HEK293 (cell line): ENCODE measurements at regions not wholly inside any gene's neighbourhood (a gene's known extent, or its start where the extent isn't known, plus 50 kb on each side); places are given as distances from the start of the nearest gene placed in this dataset.

Experiments used
- CTCF ChIA-PET: fragments of 350-600 bp; formaldehyde crosslinking; extraction: SDS; loops from one replicate; lab custom pipeline; 2021; ENCODE audit warnings: antibody characterized with exemption; lab: Yijun Ruan, JAX
- POLR2A ChIA-PET: fragments of 300-600 bp; formaldehyde crosslinking; extraction: SDS; loops from one replicate; lab custom pipeline; 2020; ENCODE audit warnings: antibody characterized with exemption, inconsistent platforms; lab: Yijun Ruan, JAX
- H3K27ac ChIP-seq: fragments of 200-500 bp; sonication (Bioruptor generic); 2 replicates; pipeline ENCODE4 v1.5.1; 2014; ENCODE audit warnings: low read depth, low read length, control low read depth, inconsistent platforms; ENCODE audit errors: extremely low read depth
- H3K36me3 ChIP-seq, 2 experiments: fragments of 200-500 bp in 1 of 2; sonication (Bioruptor generic) in 1 of 2; 1 replicate in 1 of 2; 2 replicates in 1 of 2; pipeline ENCODE4 v1.5.1; 2014 to 2017; ENCODE audit warnings: inconsistent platforms in 2 of 2, low read length in 2 of 2; ENCODE audit not compliant: control insufficient read depth in 2 of 2, insufficient read depth in 1 of 2
- H3K4me1 ChIP-seq: fragments of 200-500 bp; sonication (Bioruptor generic); 2 replicates; pipeline ENCODE4 v1.5.1; 2014; ENCODE audit warnings: mild to moderate bottlenecking, low read length, inconsistent platforms; ENCODE audit not compliant: control insufficient read depth, insufficient read depth
- H3K4me3 ChIP-seq: 2 replicates; pipeline ENCODE4 v1.5.1; 2011; ENCODE audit warnings: low read depth, mild to moderate bottlenecking, control low read depth, low read length, moderate library complexity
- H3K9me3 ChIP-seq: fragments of 200-500 bp; sonication (Bioruptor generic); 2 replicates; pipeline ENCODE4 v1.5.1; 2014; ENCODE audit warnings: low read depth, low read length, inconsistent platforms; ENCODE audit not compliant: control insufficient read depth, insufficient read depth
- CTCF ChIP-seq: fragments of 450-650 bp; formaldehyde crosslinking; IDR thresholded peaks from 2 replicates; pipeline ENCODE4 v1.5.1; 2016; ENCODE audit warnings: missing biosample characterization, missing genetic modification characterization
- GLI2 ChIP-seq: fragments of 450-650 bp; formaldehyde crosslinking; IDR thresholded peaks from 2 replicates; pipeline ENCODE4; 2017; ENCODE audit warnings: missing biosample characterization, missing genetic modification characterization, low read depth, borderline replicate concordance
- OSR2 ChIP-seq: fragments of 450-650 bp; formaldehyde crosslinking; IDR thresholded peaks from 2 replicates; pipeline ENCODE4 v1.5.1; 2016; ENCODE audit warnings: missing biosample characterization, missing genetic modification characterization
- PBX3 ChIP-seq: sonication (generic); formaldehyde crosslinking; IDR thresholded peaks from 2 replicates; pipeline ENCODE4 v1.8.1; 2022; ENCODE audit warnings: mild to moderate bottlenecking, moderate library complexity, missing genetic modification reagents
- RBAK ChIP-seq: fragments of 450-650 bp; formaldehyde crosslinking; IDR thresholded peaks from 2 replicates; pipeline ENCODE4 v1.5.1; 2016; ENCODE audit warnings: missing biosample characterization, missing genetic modification characterization
- REST ChIP-seq: fragments of 450-650 bp; formaldehyde crosslinking; IDR thresholded peaks from 2 replicates; pipeline ENCODE4 v1.5.1; 2016; ENCODE audit warnings: missing biosample characterization, missing genetic modification characterization
- YY2 ChIP-seq: fragments of 450-650 bp; formaldehyde crosslinking; IDR thresholded peaks from 2 replicates; pipeline ENCODE4 v1.5.1; 2016; ENCODE audit warnings: missing biosample characterization, missing genetic modification characterization
- ZBTB17 ChIP-seq: fragments of 450-650 bp; formaldehyde crosslinking; IDR thresholded peaks from 2 replicates; pipeline ENCODE4 v1.5.1; 2016; ENCODE audit warnings: missing biosample characterization, missing genetic modification characterization
- ZBTB49 ChIP-seq: fragments of 450-650 bp; formaldehyde crosslinking; IDR thresholded peaks from 2 replicates; pipeline ENCODE4 v1.5.1; 2016; ENCODE audit warnings: missing biosample characterization, missing genetic modification characterization, low read depth
- ZNF114 ChIP-seq: fragments of 450-650 bp; formaldehyde crosslinking; IDR thresholded peaks from 2 replicates; pipeline ENCODE4 v1.5.0; 2017; ENCODE audit warnings: missing biosample characterization, missing genetic modification characterization
- ZNF132 ChIP-seq: fragments of 450-650 bp; formaldehyde crosslinking; IDR thresholded peaks from 2 replicates; pipeline ENCODE4 v1.5.1; 2017; ENCODE audit warnings: missing biosample characterization, missing genetic modification characterization, borderline replicate concordance
- ZNF169 ChIP-seq: fragments of 450-650 bp; formaldehyde crosslinking; IDR thresholded peaks from 2 replicates; pipeline ENCODE4 v1.5.1; 2016; ENCODE audit warnings: missing biosample characterization, missing genetic modification characterization
- ZNF211 ChIP-seq: fragments of 450-650 bp; formaldehyde crosslinking; IDR thresholded peaks from 2 replicates; pipeline ENCODE4 v1.5.1; 2016; ENCODE audit warnings: low read depth, missing biosample characterization, missing genetic modification characterization
- ZNF266 ChIP-seq: fragments of 450-650 bp; formaldehyde crosslinking; IDR thresholded peaks from 2 replicates; pipeline ENCODE4 v1.5.1; 2016; ENCODE audit warnings: missing biosample characterization, missing genetic modification characterization, low read depth
- ZNF292 ChIP-seq: fragments of 450-650 bp; formaldehyde crosslinking; IDR thresholded peaks from 2 replicates; pipeline ENCODE4 v1.5.1; 2016; ENCODE audit warnings: low read depth, missing biosample characterization, missing genetic modification characterization, borderline replicate concordance
- ZNF341 ChIP-seq: fragments of 450-650 bp; formaldehyde crosslinking; IDR thresholded peaks from 2 replicates; pipeline ENCODE4; 2016; ENCODE audit warnings: low read depth, missing biosample characterization, missing genetic modification characterization
- ZNF366 ChIP-seq: fragments of 450-650 bp; formaldehyde crosslinking; conservative IDR thresholded peaks from 2 replicates; pipeline ENCODE4 v1.5.1; 2016; ENCODE audit warnings: missing biosample characterization, missing genetic modification characterization
- ZNF416 ChIP-seq: fragments of 450-650 bp; formaldehyde crosslinking; IDR thresholded peaks from 2 replicates; pipeline ENCODE4 v1.5.1; 2016; ENCODE audit warnings: missing biosample characterization, missing genetic modification characterization
- ZNF423 ChIP-seq: fragments of 450-650 bp; formaldehyde crosslinking; IDR thresholded peaks from 2 replicates; pipeline ENCODE4 v1.5.1; 2016; ENCODE audit warnings: missing biosample characterization, missing genetic modification characterization
- ZNF473 ChIP-seq: fragments of 450-650 bp; formaldehyde crosslinking; IDR thresholded peaks from 2 replicates; pipeline ENCODE4 v1.5.1; 2017; ENCODE audit warnings: missing biosample characterization, missing genetic modification characterization
- ZNF623 ChIP-seq: fragments of 450-650 bp; formaldehyde crosslinking; IDR thresholded peaks from 2 replicates; pipeline ENCODE4 v1.5.1; 2016; ENCODE audit warnings: missing biosample characterization, missing genetic modification characterization
- ZNF645 ChIP-seq: fragments of 450-650 bp; formaldehyde crosslinking; IDR thresholded peaks from 2 replicates; pipeline ENCODE4; 2016; ENCODE audit warnings: missing biosample characterization, missing genetic modification characterization
- ZNF76 ChIP-seq: fragments of 450-650 bp; formaldehyde crosslinking; IDR thresholded peaks from 2 replicates; pipeline ENCODE4; 2016; ENCODE audit warnings: low read depth, missing biosample characterization, missing genetic modification characterization, borderline replicate concordance
- ZNF843 ChIP-seq: fragments of 450-650 bp; formaldehyde crosslinking; IDR thresholded peaks from 2 replicates; pipeline ENCODE4 v1.5.1; 2016; ENCODE audit warnings: missing biosample characterization, missing genetic modification characterization

- TF ChIP-seq ZNF132 (tag by site-specific recombination) (no peak), YY2 (tag by site-specific recombination) (no peak), GLI2 (tag by site-specific recombination) (no peak), ZNF645 (tag by site-specific recombination) (no peak), REST (no peak), ZNF623 (tag by site-specific recombination) (no peak), RBAK (no peak), ZBTB49 (tag by site-specific recombination) (no peak), ZNF423 (tag by site-specific recombination) (no peak), ZNF292 (no peak), ZNF416 (no peak), ZNF366 (no peak), OSR2 (tag by site-specific recombination) (no peak), ZNF266 (no peak), ZNF76 (tag by site-specific recombination) (no peak)
- TF ChIP-seq, all 188 proteins: peak for 0
- Histone ChIP-seq H3K4me3 (no peak overlapping the region), H3K9me3 (no peaks in the 10 kb centered on the region), H3K27ac (no peak overlapping the region), H3K4me1 (no peaks in the 10 kb centered on the region), H3K36me3 (no peaks in the 10 kb centered on the region)
- CTCF ChIA-PET: no interaction called here
- POLR2A ChIA-PET: no interaction called here
Measured at GRCh38 chr20:30484009-30484748, 773.3 kb upstream of the DEFB115 start.

- Histone ChIP-seq H3K9me3 (no peaks in the 10 kb centered on the region), H3K4me1 (no peaks in the 10 kb centered on the region), H3K36me3 (no peaks in the 10 kb centered on the region), H3K4me3 (no peak overlapping the region), H3K27ac (no peak overlapping the region)
- ChIA-PET CTCF (no interaction called here), POLR2A (no interaction called here)
- no peak for TF ChIP-seq ZNF473
- TF ChIP-seq ZNF341 (tag by site-specific recombination): no peak
- no peak for TF ChIP-seq PBX3 (CRISPR knock-in tag)
- no peak for TF ChIP-seq ZNF843 (tag by site-specific recombination)
- TF ChIP-seq ZNF114 (tag by site-specific recombination): no peak
- TF ChIP-seq ZNF169 (tag by site-specific recombination): no peak
- TF ChIP-seq ZBTB17 (tag by site-specific recombination): no peak
- TF ChIP-seq CTCF (tag by site-specific recombination): no peak
- no peak for TF ChIP-seq ZNF211 (tag by site-specific recombination)
Measured at GRCh38 chr20:30484749-30485070, 772.8 kb upstream of the DEFB115 start.
